HEK293T (cell line): ENCODE measurements at regions not wholly inside any gene's neighbourhood (a gene's known extent, or its start where the extent isn't known, plus 50 kb on each side); places are given as distances from the start of the nearest gene placed in this dataset.

Source experiments
- ARNT ChIP-seq: fragments of 450-650 bp; IDR thresholded peaks from 2 replicates; pipeline ENCODE4 v1.6.1; 2017; ENCODE audit warnings: mild to moderate bottlenecking
- BHLHE40 ChIP-seq: fragments of 450-650 bp; IDR thresholded peaks from 2 replicates; pipeline ENCODE4 v1.6.1; 2016; ENCODE audit warnings: mild to moderate bottlenecking, moderate library complexity, borderline replicate concordance
- ELF4 ChIP-seq: fragments of 450-650 bp; IDR thresholded peaks from 2 replicates; pipeline ENCODE4 v1.6.1; 2017; ENCODE audit warnings: antibody characterized with exemption
- FOXA1 ChIP-seq: fragments of 450-650 bp; IDR thresholded peaks from 2 replicates; pipeline ENCODE4 v1.6.1; 2016; ENCODE audit warnings: mild to moderate bottlenecking
- HDGF ChIP-seq: fragments of 450-650 bp; IDR thresholded peaks from 2 replicates; pipeline ENCODE4 v1.6.1; 2017; ENCODE audit warnings: antibody characterized with exemption, borderline replicate concordance
- PKNOX1 ChIP-seq: fragments of 450-650 bp; IDR thresholded peaks from 2 replicates; pipeline ENCODE4 v1.6.1; 2016
- SP1 ChIP-seq: fragments of 450-650 bp; IDR thresholded peaks from 2 replicates; pipeline ENCODE4 v1.6.1; 2017

GRCh38 chr20:11054266-11054993 is 380.6 kb upstream of the JAG1 start:
- TF ChIP-seq ARNT (no peak), HDGF (no peak), SP1 (no peak), FOXA1 (no peak), ELF4 (no peak), PKNOX1 (no peak), BHLHE40 (no peak)
